GM18508 (cell line): ENCODE measurements at regions not wholly inside any gene's neighbourhood (a gene's known extent, or its start where the extent isn't known, plus 50 kb on each side); places are given as distances from the start of the nearest gene placed in this dataset.
"Not testable (repeated sequence)": the region's sequence is repeated elsewhere in the genome, so short reads cannot be mapped to it uniquely, and the experiment has no call there.

Source experiments
- ATAC-seq: cut with Tn5 transposase; IDR thresholded peaks from one replicate; pipeline ENCODE4 v1.9.1; 2021; ENCODE audit warnings: moderate number of reproducible peaks; ENCODE audit not compliant: insufficient read depth, unreplicated experiment

- not testable (repeated sequence) for ATAC-seq
Measured at GRCh38 chr5:177863822-177864446, 81.2 kb upstream of the FAM153A start.

GRCh38 chr5:177857642-177858200 is 75.0 kb upstream of the FAM153A start:
- ATAC-seq: not testable (repeated sequence)

- not testable (repeated sequence) for ATAC-seq
Measured at GRCh38 chr5:177856474-177856873, 73.8 kb upstream of the FAM153A start.

GRCh38 chr5:177847914-177848313 is 65.2 kb upstream of the FAM153A start:
- not testable (repeated sequence) for ATAC-seq

GRCh38 chr5:177846598-177846997 is 63.9 kb upstream of the FAM153A start:
- ATAC-seq: not testable (repeated sequence)

- not testable (repeated sequence) for ATAC-seq
Measured at GRCh38 chr5:177845906-177846305, 63.2 kb upstream of the FAM153A start.

GRCh38 chr5:177836191-177836590 is 53.5 kb upstream of the FAM153A start:
- not testable (repeated sequence) for ATAC-seq
